ENCODE measurements at regions not wholly inside any gene's neighbourhood (a gene's known extent, or its start where the extent isn't known, plus 50 kb on each side); places are given as distances from the start of the nearest gene placed in this dataset.
A peak's percentile ranks its signal among the peaks of the same experiment; 100 is the strongest.

DNA sequence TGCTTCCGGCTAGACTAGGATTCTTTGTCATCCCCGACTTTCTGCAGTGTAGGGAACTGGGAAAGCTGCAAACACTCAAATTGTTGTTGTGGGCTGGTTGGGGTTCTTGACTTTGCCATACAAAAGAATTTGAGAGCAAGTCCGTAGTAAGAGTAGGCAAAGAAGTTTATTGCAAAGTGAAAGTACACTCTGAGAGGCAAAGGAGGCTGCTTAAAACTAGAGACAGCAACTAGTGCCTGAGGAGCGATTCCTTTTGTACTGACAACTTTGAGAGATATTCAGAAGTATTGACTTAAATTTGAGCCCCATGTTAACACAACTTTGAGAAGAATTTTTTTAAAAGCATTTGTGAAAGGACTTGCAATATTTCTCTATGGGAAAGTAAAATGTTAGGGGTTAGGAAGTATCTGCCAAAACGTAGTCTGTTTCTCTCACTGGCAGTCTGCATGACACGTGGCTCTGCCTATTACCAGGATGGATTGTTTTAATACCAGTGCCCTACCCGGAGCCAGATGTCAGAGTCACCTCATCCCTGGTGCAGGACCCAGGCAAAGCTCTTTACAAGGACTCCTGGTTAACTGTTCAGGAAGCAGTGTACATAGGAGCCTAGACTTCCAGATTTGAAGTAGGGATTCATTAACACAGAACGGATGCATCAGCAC, 85.0 kb upstream of the CLPB start:
- TF ChIP-seq, protein P1, sequence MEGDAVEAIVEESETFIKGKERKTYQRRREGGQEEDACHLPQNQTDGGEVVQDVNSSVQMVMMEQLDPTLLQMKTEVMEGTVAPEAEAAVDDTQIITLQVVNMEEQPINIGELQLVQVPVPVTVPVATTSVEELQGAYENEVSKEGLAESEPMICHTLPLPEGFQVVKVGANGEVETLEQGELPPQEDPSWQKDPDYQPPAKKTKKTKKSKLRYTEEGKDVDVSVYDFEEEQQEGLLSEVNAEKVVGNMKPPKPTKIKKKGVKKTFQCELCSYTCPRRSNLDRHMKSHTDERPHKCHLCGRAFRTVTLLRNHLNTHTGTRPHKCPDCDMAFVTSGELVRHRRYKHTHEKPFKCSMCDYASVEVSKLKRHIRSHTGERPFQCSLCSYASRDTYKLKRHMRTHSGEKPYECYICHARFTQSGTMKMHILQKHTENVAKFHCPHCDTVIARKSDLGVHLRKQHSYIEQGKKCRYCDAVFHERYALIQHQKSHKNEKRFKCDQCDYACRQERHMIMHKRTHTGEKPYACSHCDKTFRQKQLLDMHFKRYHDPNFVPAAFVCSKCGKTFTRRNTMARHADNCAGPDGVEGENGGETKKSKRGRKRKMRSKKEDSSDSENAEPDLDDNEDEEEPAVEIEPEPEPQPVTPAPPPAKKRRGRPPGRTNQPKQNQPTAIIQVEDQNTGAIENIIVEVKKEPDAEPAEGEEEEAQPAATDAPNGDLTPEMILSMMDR (IDR thresholded peaks at IDR 0.05; ENCODE audit: low read length, missing control alignments) = no peak
- H3K4me3 ChIP-seq (replicated peaks; ENCODE audit: low read depth, low read length) = peak overlapping the region; percentile 10
- DNase-seq (ENCODE audit: low read depth) = no peak

DNA sequence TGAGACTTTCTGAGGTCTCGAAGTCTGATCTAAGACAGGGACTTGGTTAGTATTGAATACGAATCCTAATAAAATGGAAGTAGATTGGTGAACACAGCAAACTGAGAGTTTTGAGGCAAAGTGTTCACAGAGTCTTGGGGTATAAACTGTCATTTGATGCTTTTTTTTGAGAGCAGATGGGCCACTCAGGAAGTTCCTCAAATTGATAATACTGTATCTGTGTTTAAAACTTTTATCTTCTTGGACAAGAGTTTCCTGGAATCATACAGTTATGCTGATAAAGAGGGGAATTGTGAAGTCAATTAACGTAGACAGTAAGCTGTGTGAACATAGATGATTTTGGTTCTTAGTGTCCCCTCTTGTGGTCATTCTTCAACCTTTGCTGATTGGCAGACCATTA, 80.0 kb upstream of the CLPB start:
- DNase-seq (ENCODE audit: low read depth) = no peak
- TF ChIP-seq, protein P1 (IDR thresholded peaks at IDR 0.05; ENCODE audit: low read length, missing control alignments) = no peak
- H3K4me3 ChIP-seq (replicated peaks; ENCODE audit: low read depth, low read length) = no peak overlapping the region

DNA sequence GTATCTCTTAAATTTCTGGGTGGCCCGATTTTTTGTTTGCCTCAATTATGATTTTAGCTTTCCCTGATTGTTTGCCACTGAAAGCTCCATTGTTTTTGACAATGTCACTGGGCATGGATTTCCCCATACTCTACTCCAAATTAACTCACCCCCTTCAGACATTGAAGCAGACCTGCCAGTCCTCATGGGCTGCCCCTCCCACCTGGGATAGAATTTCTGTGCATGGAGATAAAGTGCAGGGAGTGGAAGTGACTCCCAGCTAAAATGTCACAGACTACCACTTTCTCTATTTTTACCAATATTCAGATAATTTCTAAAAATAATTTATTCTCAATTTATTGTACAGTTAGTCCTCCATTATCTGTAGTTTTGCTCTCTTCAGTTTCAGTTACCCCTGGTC, 79.1 kb upstream of the CLPB start:
- H3K4me3 ChIP-seq (replicated peaks; ENCODE audit: low read depth, low read length) = no peak overlapping the region
- DNase-seq (ENCODE audit: low read depth) = no peak
- TF ChIP-seq, protein P1 (IDR thresholded peaks at IDR 0.05; ENCODE audit: low read length, missing control alignments) = no peak

DNA sequence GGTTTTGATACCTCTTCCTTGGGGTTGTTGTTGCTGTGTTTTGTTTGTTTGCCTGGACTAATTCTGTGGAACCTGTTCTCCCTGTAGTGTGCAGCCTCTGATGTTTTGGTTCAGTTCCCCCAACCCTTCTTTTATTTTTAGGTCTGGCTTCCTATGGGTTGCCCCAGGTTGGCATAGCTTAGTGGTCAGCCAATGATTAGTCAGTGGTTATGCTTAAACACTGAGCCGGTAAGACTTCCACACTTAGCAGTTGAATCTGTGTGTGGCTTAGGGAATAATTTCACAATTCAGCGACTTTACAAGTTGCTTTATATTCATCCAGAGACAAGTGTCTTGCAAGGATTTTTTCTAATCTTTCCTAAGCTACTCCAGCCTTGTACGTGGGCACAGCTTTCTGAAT, 78.6 kb upstream of the CLPB start:
- TF ChIP-seq, protein P1 (IDR thresholded peaks at IDR 0.05; ENCODE audit: low read length, missing control alignments) = no peak
- no peak for DNase-seq (ENCODE audit: low read depth)
- H3K4me3 ChIP-seq (replicated peaks; ENCODE audit: low read depth, low read length) = no peak overlapping the region

DNA sequence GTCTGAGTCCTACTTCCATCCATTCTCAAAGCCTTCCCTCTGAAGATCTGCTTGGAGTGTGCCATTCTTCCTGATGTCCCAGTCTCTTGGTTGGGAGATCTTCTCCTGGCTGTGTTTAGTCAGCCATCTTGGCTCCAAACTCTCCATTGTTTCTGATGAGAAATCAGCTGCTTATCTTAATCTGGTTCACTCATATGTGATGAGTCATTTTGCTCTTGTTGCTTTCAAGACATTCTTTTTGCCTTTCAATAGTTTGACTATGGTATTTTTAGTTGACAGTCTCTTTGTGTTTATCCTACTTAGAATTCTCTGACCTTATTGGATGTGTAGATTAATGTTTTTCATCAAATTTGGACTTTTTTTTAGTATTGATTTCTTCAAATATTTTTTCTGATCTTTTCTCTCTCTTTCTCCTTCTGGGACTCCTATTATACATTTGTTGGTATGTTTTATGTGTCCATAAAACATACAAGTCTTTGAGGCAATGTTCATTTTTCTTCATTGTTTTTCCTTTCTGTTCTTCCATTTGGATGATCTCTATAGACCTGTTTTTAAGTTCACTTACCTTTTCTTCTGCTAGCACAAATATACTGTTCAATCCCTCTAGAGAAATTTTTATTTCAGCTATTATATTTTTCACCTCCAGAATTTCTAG, 77.2 kb upstream of the CLPB start:
- DNase-seq (ENCODE audit: low read depth) = peak; percentile 69
- no peak overlapping the region for H3K4me3 ChIP-seq (replicated peaks; ENCODE audit: low read depth, low read length)
- TF ChIP-seq, protein P1 (IDR thresholded peaks at IDR 0.05; ENCODE audit: low read length, missing control alignments) = no peak

DNA sequence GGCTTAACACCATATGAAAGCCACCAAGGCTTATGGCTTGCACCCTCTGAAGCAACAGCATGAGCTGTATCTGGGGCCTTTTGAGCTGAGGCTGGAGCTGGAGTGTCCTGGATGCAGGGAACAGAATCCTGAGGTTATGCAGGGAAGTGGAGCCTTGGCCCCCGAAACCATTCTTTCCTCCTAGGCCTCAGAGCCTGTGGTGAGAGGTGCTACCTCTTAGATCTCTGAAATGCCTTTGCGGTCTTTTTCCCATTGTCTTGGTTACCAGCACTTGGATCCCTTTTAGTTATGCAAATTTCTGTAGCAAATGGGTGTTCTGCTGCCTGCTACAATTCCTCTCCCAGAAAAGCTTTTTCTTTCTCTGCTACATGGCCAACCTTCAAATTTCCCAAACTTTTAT, 72.7 kb upstream of the CLPB start:
- DNase-seq (ENCODE audit: low read depth) = no peak
- TF ChIP-seq, protein P1 (IDR thresholded peaks at IDR 0.05; ENCODE audit: low read length, missing control alignments) = no peak
- H3K4me3 ChIP-seq (replicated peaks; ENCODE audit: low read depth, low read length) = no peak overlapping the region

DNA sequence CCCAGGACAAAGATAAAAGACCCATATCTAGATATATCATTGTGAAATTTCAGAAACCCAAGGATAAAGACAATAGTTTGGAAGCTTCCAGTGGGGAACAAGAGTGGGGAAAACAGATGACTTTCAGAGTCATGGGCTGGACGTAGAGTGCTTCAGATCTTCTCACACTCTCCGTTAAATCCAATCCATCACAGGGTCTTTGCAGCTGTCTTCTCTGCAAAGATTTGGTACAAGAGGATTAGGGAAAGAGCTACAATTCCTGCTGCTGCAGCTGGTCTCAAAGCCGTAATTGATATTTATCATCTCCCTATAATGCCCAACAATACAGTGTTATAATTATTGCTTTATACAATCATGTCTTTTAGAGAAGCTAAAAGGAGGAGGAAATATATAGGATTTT, 63.4 kb upstream of the CLPB start:
- DNase-seq (ENCODE audit: low read depth) = no peak
- TF ChIP-seq, protein P1 (IDR thresholded peaks at IDR 0.05; ENCODE audit: low read length, missing control alignments) = no peak
- no peak overlapping the region for H3K4me3 ChIP-seq (replicated peaks; ENCODE audit: low read depth, low read length)
